HG03439 (cell line): ENCODE measurements at regions not wholly inside any gene's neighbourhood (a gene's known extent, or its start where the extent isn't known, plus 50 kb on each side); places are given as distances from the start of the nearest gene placed in this dataset.
"Not testable (repeated sequence)": the region's sequence is repeated elsewhere in the genome, so short reads cannot be mapped to it uniquely, and the experiment has no call there.

Experiments
- ATAC-seq: cut with Tn5 transposase; IDR thresholded peaks from one replicate; pipeline ENCODE4 v1.9.1; 2021; ENCODE audit warnings: mild to moderate bottlenecking, moderate library complexity; ENCODE audit not compliant: unreplicated experiment

- no peak for ATAC-seq
Observed at GRCh38 chr3:88283242-88283592, 133.5 kb downstream of the C3orf38 start.

- ATAC-seq = no peak
Observed at GRCh38 chr3:88291486-88291885, 141.7 kb downstream of the C3orf38 start.

GRCh38 chr3:88298189-88298588, 148.4 kb downstream of the C3orf38 start:
- no peak for ATAC-seq

- no peak for ATAC-seq
Observed at GRCh38 chr3:88301273-88301995, 151.7 kb downstream of the C3orf38 start.

- no peak for ATAC-seq
Observed at GRCh38 chr3:88301996-88302393, 152.2 kb downstream of the C3orf38 start.

GRCh38 chr3:88303331-88303904, 153.7 kb downstream of the C3orf38 start:
- ATAC-seq = not testable (repeated sequence)

- no peak for ATAC-seq
Observed at GRCh38 chr3:88307666-88308065, 157.9 kb downstream of the C3orf38 start.

- ATAC-seq = no peak
Observed at GRCh38 chr3:88311826-88312225, 162.1 kb downstream of the C3orf38 start.

GRCh38 chr3:88312256-88312655, 162.5 kb downstream of the C3orf38 start:
- ATAC-seq = no peak

- ATAC-seq = no peak
Observed at GRCh38 chr3:88318067-88318466, 168.3 kb downstream of the C3orf38 start.

GRCh38 chr3:88321363-88322050, 171.7 kb downstream of the C3orf38 start:
- no peak for ATAC-seq

- no peak for ATAC-seq
Observed at GRCh38 chr3:88324788-88325187, 175.0 kb downstream of the C3orf38 start.

GRCh38 chr3:88334187-88334868, 184.6 kb downstream of the C3orf38 start:
- ATAC-seq = no peak

- no peak for ATAC-seq
Observed at GRCh38 chr3:88336894-88337293, 187.1 kb downstream of the C3orf38 start.

GRCh38 chr3:88343264-88343663, 193.5 kb downstream of the C3orf38 start:
- no peak for ATAC-seq

GRCh38 chr3:88346643-88347042, 196.9 kb downstream of the C3orf38 start:
- no peak for ATAC-seq

- ATAC-seq = no peak
Observed at GRCh38 chr3:88362428-88362827, 212.7 kb downstream of the C3orf38 start.

GRCh38 chr3:88364926-88365325, 215.2 kb downstream of the C3orf38 start:
- no peak for ATAC-seq

- ATAC-seq = no peak
Observed at GRCh38 chr3:88369337-88369736, 219.6 kb downstream of the C3orf38 start.

GRCh38 chr3:88369767-88370166, 220.0 kb downstream of the C3orf38 start:
- no peak for ATAC-seq

GRCh38 chr3:88385090-88385489, 235.3 kb downstream of the C3orf38 start:
- peak; percentile 70 for ATAC-seq

GRCh38 chr3:88398581-88398980, 248.8 kb downstream of the C3orf38 start:
- no peak for ATAC-seq
